HG03565 (cell line): ENCODE measurements at regions not wholly inside any gene's neighbourhood (a gene's known extent, or its start where the extent isn't known, plus 50 kb on each side); places are given as distances from the start of the nearest gene placed in this dataset.
"Not testable (repeated sequence)": the region's sequence is repeated elsewhere in the genome, so short reads cannot be mapped to it uniquely, and the experiment has no call there.

Source experiments
- ATAC-seq: cut with Tn5 transposase; IDR thresholded peaks from one replicate; pipeline ENCODE4 v1.9.1; 2021; ENCODE audit warnings: mild to moderate bottlenecking, moderate library complexity; ENCODE audit not compliant: unreplicated experiment

GRCh38 chr7:113331155-113331898, 213.0 kb upstream of the SMIM30 start:
- ATAC-seq, result no peak

- no peak for ATAC-seq
Measured at GRCh38 chr7:113321201-113321600, 202.8 kb upstream of the SMIM30 start.

GRCh38 chr7:113320419-113320818, 202.1 kb upstream of the SMIM30 start:
- no peak for ATAC-seq

GRCh38 chr7:113314594-113314993, 196.2 kb upstream of the SMIM30 start:
- ATAC-seq, result no peak

- no peak for ATAC-seq
Measured at GRCh38 chr7:113308399-113308798, 190.0 kb upstream of the SMIM30 start.

GRCh38 chr7:113307147-113307546, 188.8 kb upstream of the SMIM30 start:
- no peak for ATAC-seq

- ATAC-seq, result no peak
Measured at GRCh38 chr7:113306302-113306701, 187.9 kb upstream of the SMIM30 start.

- ATAC-seq, result no peak
Measured at GRCh38 chr7:113304104-113304503, 185.8 kb upstream of the SMIM30 start.

GRCh38 chr7:113303388-113303787, 185.0 kb upstream of the SMIM30 start:
- not testable (repeated sequence) for ATAC-seq

GRCh38 chr7:113301983-113302382, 183.6 kb upstream of the SMIM30 start:
- ATAC-seq, result no peak

- no peak for ATAC-seq
Measured at GRCh38 chr7:113301141-113301540, 182.8 kb upstream of the SMIM30 start.

GRCh38 chr7:113299748-113300147, 181.4 kb upstream of the SMIM30 start:
- no peak for ATAC-seq

- no peak for ATAC-seq
Measured at GRCh38 chr7:113298501-113298900, 180.1 kb upstream of the SMIM30 start.

- ATAC-seq, result no peak
Measured at GRCh38 chr7:113294750-113295149, 176.4 kb upstream of the SMIM30 start.

GRCh38 chr7:113292105-113292504, 173.8 kb upstream of the SMIM30 start:
- no peak for ATAC-seq

GRCh38 chr7:113291058-113291457, 172.7 kb upstream of the SMIM30 start:
- ATAC-seq, result no peak

GRCh38 chr7:113289140-113289740, 170.9 kb upstream of the SMIM30 start:
- ATAC-seq, result peak; percentile 77

GRCh38 chr7:113285411-113285810, 167.1 kb upstream of the SMIM30 start:
- no peak for ATAC-seq

- no peak for ATAC-seq
Measured at GRCh38 chr7:113283861-113284260, 165.5 kb upstream of the SMIM30 start.

- ATAC-seq, result peak; percentile 70
Measured at GRCh38 chr7:113282875-113283274, 164.5 kb upstream of the SMIM30 start.

GRCh38 chr7:113281223-113281622, 162.9 kb upstream of the SMIM30 start:
- ATAC-seq, result no peak

- no peak for ATAC-seq
Measured at GRCh38 chr7:113279256-113279655, 160.9 kb upstream of the SMIM30 start.

- ATAC-seq, result no peak
Measured at GRCh38 chr7:113270790-113271189, 152.4 kb upstream of the SMIM30 start.
